Medulla oblongata (tissue), 1 donor: ENCODE measurements at regions not wholly inside any gene's neighbourhood (a gene's known extent, or its start where the extent isn't known, plus 50 kb on each side); places are given as distances from the start of the nearest gene placed in this dataset.
"Not testable (repeated sequence)": the region's sequence is repeated elsewhere in the genome, so short reads cannot be mapped to it uniquely, and the experiment has no call there.

Experiments
- DNase-seq: peaks from one replicate; pipeline ENCODE4 v3.0.0-alpha.2; 2015; ENCODE audit errors: extremely low spot score

DNA sequence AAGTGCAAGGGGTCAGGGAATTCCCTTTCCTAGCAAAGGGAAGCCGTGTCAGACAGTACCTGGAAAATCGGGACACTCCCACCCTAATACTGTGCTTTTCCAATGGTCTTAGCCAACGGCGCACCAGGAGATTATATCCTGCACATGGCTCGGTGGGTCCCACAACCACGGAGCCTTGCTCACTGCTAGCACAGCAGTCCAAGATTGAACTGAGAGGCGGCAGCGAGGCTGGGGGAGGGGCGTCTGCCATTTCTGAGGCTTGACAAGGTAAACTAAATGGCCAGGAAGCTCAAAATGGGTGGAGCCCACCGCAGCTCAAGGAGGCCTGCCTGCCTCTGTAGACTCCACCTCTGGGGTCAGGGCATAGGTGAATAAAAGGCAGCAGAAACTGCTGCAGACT is 76.5 kb upstream of the LINC00632 start:
- not testable (repeated sequence) for DNase-seq

DNA sequence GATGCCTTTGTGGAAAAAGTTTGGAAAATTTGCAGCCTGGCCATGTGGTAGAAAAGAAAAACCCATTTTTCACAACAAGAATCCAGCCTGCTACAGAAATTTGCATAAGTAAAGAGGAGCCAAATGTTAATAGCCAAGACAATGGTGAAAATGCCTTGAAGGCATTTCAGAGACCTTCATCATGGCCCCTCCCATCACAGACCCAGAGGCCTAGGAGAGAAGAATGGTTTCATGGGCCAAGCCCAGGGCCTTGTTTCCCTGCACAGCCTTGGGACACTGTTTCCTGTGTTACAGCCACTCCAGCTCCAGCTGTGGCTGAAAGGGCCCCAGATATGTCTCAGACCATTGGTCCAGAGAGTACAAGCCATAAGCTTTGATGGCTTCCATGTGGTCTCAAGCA is 101.4 kb upstream of the LINC00632 start:
- DNase-seq: no peak

- no peak for DNase-seq
Measured at GRCh38 chrX:140602140-140602539, 97.3 kb upstream of the SOX3 start.

- no peak for DNase-seq
Measured at GRCh38 chrX:140599851-140600250, 95.0 kb upstream of the SOX3 start.

GRCh38 chrX:140589657-140590056 is 84.8 kb upstream of the SOX3 start:
- DNase-seq: no peak

GRCh38 chrX:140586951-140587350 is 82.1 kb upstream of the SOX3 start:
- DNase-seq: no peak

DNA sequence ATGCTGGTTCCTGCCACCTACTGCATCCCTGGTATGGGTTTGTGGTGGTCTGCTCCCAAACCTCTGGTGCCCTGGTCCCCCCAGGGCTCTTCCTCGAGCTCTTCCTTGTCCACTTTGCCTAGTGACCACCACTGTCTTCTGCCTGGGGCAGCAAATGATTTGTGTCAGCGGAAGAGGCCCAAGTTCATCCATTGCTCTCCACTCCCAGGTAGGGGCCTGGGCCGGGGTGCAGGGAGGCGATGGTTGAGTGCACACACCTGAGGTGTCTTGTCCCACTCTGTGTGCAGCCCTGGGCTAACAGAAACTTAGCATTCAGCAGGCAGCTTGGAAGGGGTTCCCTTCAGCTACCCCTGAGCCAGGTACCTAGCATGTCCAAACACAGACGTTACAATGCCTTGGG is 75.6 kb upstream of the SOX3 start:
- DNase-seq: no peak

GRCh38 chrX:140572724-140573123 is 67.9 kb upstream of the SOX3 start:
- peak; percentile 65 for DNase-seq

DNA sequence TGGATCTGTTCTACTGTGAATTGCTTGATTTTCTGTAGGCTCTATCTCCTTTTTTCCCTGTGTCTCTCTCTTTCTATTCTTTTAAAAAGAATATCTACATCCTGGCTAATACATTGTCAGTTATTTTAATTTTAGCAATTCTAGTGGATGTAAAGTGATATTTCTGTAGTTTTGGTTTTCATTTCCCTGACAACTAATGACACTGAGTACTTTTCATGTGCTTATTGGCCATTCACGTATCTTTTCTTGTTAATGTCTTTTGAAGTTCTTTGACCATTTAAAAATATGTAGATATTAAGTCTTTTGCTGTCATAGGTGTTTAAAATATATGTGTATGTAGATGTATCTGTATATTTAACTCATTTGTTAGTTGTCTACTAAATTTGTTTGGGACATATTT is 59.0 kb upstream of the SOX3 start:
- DNase-seq: no peak
